ENCODE measurements at regions not wholly inside any gene's neighbourhood (a gene's known extent, or its start where the extent isn't known, plus 50 kb on each side); places are given as distances from the start of the nearest gene placed in this dataset.

DNA sequence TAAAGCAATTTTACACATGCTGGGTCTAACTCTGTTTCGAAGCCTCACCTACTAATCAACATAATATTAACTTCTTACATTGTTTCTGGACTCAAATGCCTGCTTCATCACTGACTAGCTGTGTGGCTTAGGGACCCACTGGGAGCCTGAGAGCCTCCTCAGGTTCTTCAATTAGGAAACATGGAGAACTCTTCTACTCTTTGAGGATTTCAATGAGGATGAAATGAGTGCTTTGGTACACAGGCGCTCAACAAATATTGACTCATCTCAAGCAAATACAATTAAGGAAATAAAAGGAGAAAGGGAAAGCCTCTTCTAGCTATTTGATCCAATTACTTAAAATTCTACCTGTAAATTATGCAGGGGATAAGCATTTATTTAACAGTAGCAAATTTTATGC, 84.4 kb upstream of the JAK1 start:
- TF ChIP-seq CTCF (conservative IDR thresholded peaks at IDR 0.05; ENCODE audit: low read length) (no peak), EZH2phosphoT487 (IDR thresholded peaks at IDR 0.05; ENCODE audit: borderline replicate concordance, low read depth, low read length) (no peak)
